ENCODE measurements at regions not wholly inside any gene's neighbourhood (a gene's known extent, or its start where the extent isn't known, plus 50 kb on each side); places are given as distances from the start of the nearest gene placed in this dataset.
A peak's percentile ranks its signal among the peaks of the same experiment; 100 is the strongest.

DNA sequence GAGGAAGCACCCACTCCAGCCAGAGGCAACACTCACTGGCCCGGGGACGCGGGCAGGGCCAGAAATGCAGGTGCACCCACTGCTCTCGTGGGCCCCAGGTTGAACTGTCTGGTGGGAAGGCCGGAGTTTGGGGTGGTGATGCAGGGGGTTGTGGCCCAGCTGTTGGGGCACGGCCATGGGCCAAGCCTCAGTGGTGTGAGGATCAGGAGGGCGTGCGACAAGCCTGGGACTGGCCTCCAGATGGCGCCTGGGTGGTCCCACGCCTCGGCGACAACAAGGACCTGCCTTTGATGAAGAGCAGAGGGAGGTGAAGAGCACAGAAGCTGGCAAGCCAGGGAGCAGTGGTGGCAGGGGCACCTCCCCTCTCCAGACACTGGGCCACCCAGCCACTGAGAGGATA, 240.8 kb downstream of the BRD1 start:
- H3K4me3 ChIP-seq = no peak overlapping the region
- in situ Hi-C loops (cut with MboI; ENCODE audit: low sequenced_read_pairs) = no loop called here
- peaks cover 4% of the 10 kb centered on the region for H3K36me3 ChIP-seq (replicated peaks)
- no peaks in the 10 kb centered on the region for H3K4me1 ChIP-seq
- H3K27me3 ChIP-seq (ENCODE audit: low read depth) = no peaks in the 10 kb centered on the region
- no peaks in the 10 kb centered on the region for H3K9me3 ChIP-seq
- DNase-seq (ENCODE audit: low spot score in 2 of 2) = no peak

- no peak for DNase-seq (ENCODE audit: low spot score in 2 of 2)
- in situ Hi-C loops (cut with MboI; ENCODE audit: low sequenced_read_pairs) = no loop called here
- peaks cover 4% of the 10 kb centered on the region for H3K36me3 ChIP-seq (replicated peaks)
These were observed 241.4 kb downstream of the BRD1 start for GRCh38 chr22:49586244-49586748.

DNA sequence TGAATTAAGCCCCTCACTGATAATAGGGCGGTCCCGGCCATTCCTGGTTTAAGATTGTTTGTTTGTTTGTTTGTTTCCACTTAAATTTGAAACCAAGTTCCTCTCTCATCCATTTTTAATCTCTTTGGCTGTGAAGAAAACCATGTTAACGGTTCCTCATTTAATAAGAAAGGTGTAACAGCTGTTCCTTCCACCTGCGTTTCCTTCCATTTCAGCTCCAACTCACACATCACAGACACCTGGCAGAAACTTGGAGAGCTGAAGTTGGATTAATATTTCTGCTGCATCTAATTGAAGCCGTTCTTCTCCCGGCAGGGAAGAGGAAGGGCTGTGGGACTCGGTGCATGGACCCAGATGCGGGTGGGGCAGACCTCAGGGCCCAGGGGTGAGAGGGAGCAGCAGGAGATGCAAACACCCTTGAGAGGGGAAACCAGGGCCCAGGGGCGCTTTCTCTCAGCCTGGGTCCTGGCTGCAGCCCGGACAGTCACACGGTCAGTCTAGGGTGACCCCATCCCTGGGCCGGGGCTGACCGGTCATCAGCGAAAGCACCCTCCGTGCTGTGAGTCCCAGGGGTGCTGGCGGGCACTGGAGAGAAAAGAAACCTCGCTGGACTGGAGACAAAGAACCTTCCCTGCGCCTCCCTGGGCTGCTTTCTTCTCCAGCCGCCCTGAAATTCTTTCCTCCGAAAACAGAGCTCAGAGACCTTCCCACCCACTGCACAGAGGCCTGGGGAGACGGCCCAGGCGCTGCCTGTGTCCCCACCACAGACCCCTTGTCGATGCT, 242.0 kb downstream of the BRD1 start:
- Histone ChIP-seq H3K4me1 (no peaks in the 10 kb centered on the region), H3K9me3 (no peaks in the 10 kb centered on the region), H3K27me3 (ENCODE audit: low read depth) (no peaks in the 10 kb centered on the region), H3K36me3 (replicated peaks) (peaks cover 4% of the 10 kb centered on the region), H3K4me3 (no peak overlapping the region)
- DNase-seq (ENCODE audit: low spot score in 2 of 2) = no peak
- in situ Hi-C loops (cut with MboI; ENCODE audit: low sequenced_read_pairs) = no loop called here

More at GRCh38 chr22:49586244-49586748, 241.4 kb downstream of the BRD1 start:
- Histone ChIP-seq H3K9me3 (no peaks in the 10 kb centered on the region), H3K4me1 (no peaks in the 10 kb centered on the region), H3K4me3 (no peak overlapping the region), H3K27me3 (ENCODE audit: low read depth) (no peaks in the 10 kb centered on the region)

DNA sequence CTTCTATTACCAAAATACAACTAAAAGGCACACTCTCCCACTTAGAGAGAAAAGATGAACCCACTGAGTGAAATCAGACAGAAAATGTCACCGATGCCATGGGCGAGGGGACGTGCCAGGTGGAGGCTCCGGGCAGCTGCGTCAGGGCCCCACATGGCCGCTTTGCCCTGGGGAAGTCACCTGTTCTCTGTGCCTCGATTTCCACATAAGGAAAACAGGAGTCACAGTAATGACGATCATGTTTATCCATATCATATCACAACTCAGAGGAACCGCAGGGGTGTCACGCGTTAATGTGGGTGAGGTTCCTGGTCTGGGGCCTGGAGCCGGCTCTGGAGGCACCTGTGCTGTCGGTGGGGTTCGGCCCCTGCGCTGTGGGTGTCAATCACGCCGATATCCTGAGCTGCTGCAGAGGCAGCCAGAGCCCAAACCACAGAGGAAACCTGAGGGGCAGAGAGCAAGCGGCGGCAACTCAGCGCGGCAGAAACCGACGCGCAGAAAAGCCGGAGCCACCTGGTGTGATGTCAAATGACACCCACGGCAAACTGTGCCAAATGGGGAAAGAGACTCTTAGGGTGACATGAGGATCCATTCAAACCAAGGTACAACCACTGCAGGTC, 243.7 kb downstream of the BRD1 start:
- H3K36me3 ChIP-seq (replicated peaks) = peaks cover 4% of the 10 kb centered on the region
- no peak for DNase-seq (ENCODE audit: low spot score in 2 of 2)
- in situ Hi-C loops (cut with MboI; ENCODE audit: low sequenced_read_pairs) = no loop called here

GRCh38 chr22:49583341-49583740, 244.3 kb downstream of the BRD1 start:
- peak in 1 of 2 experiments; percentile 3 for DNase-seq (ENCODE audit: low spot score in 2 of 2)
- H3K9me3 ChIP-seq = no peaks in the 10 kb centered on the region
- H3K4me1 ChIP-seq = no peaks in the 10 kb centered on the region
- in situ Hi-C loops (cut with MboI; ENCODE audit: low sequenced_read_pairs) = no loop called here
- peaks cover 7% of the 10 kb centered on the region for H3K36me3 ChIP-seq (replicated peaks)
- no peak overlapping the region for H3K4me3 ChIP-seq
- no peaks in the 10 kb centered on the region for H3K27me3 ChIP-seq (ENCODE audit: low read depth)

More for the DNA sequence above, 243.7 kb downstream of the BRD1 start:
- Histone ChIP-seq H3K9me3 (no peaks in the 10 kb centered on the region), H3K4me1 (no peaks in the 10 kb centered on the region), H3K27me3 (ENCODE audit: low read depth) (no peaks in the 10 kb centered on the region), H3K4me3 (no peak overlapping the region)

DNA sequence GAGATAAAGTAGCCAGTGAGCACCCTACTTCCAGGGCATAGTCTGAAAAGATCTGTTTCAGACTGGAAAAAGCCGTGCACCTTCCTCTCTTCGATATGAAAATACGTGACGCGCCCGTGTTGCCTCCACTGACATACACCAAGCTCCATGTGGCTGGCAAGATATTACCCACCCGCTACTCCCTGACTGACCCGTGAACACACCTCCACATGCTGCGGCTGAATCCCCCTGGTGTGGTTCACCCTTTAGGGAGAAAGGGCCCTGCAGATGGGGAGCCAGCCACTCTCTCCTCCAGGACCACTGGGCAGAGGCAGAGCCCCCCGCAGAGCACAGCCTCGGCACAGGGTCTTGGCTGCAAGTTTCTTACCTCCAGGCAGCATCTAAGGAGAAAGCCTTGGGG, 245.0 kb downstream of the BRD1 start:
- no peak overlapping the region for H3K4me3 ChIP-seq
- in situ Hi-C loops (cut with MboI; ENCODE audit: low sequenced_read_pairs) = no loop called here
- peak in 1 of 2 experiments; percentile 6 for DNase-seq (ENCODE audit: low spot score in 2 of 2)
- peaks cover 10% of the 10 kb centered on the region for H3K36me3 ChIP-seq (replicated peaks)
- H3K27me3 ChIP-seq (ENCODE audit: low read depth) = no peaks in the 10 kb centered on the region
- no peaks in the 10 kb centered on the region for H3K9me3 ChIP-seq
- no peaks in the 10 kb centered on the region for H3K4me1 ChIP-seq

GRCh38 chr22:49582181-49582580, 245.5 kb downstream of the BRD1 start:
- H3K4me1 ChIP-seq = no peaks in the 10 kb centered on the region
- in situ Hi-C loops (cut with MboI; ENCODE audit: low sequenced_read_pairs) = no loop called here
- peak in 1 of 2 experiments; percentile 24 for DNase-seq (ENCODE audit: low spot score in 2 of 2)
- H3K36me3 ChIP-seq (replicated peaks) = peaks cover 10% of the 10 kb centered on the region
- no peaks in the 10 kb centered on the region for H3K27me3 ChIP-seq (ENCODE audit: low read depth)
- H3K9me3 ChIP-seq = no peaks in the 10 kb centered on the region
- H3K4me3 ChIP-seq = no peak overlapping the region

DNA sequence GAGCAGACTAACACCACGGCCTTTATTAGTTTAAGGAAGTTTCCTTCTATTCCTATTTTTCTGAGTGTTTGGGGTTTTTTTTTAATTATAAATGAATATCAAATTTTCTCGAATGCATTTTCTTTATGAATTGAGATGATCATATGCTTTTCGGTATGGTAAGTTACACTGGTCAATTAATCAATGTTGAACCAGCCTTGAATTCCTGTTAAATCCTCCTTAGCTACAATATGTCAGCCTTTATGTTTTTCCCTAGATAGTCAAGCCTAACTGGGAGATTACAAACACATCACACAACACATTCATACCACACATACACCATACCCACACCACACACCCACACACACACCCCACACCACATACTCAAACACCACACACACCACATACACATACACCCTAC, 247.6 kb downstream of the BRD1 start:
- H3K36me3 ChIP-seq (replicated peaks) = peaks cover 6% of the 10 kb centered on the region
- no peak overlapping the region for H3K4me3 ChIP-seq
- H3K4me1 ChIP-seq = no peaks in the 10 kb centered on the region
- DNase-seq (ENCODE audit: low spot score in 2 of 2) = no peak
- no peaks in the 10 kb centered on the region for H3K9me3 ChIP-seq
- H3K27me3 ChIP-seq (ENCODE audit: low read depth) = no peaks in the 10 kb centered on the region
- in situ Hi-C loops (cut with MboI; ENCODE audit: low sequenced_read_pairs) = no loop called here

- Histone ChIP-seq H3K4me3 (no peak overlapping the region), H3K9me3 (no peaks in the 10 kb centered on the region), H3K27me3 (ENCODE audit: low read depth) (no peaks in the 10 kb centered on the region), H3K4me1 (no peaks in the 10 kb centered on the region), H3K36me3 (replicated peaks) (peaks cover 6% of the 10 kb centered on the region; the same call in 1 of the 2 replicates)
- in situ Hi-C loops (cut with MboI; ENCODE audit: low sequenced_read_pairs) = no loop called here
- peak in 1 of 2 experiments; percentile 5 for DNase-seq (ENCODE audit: low spot score in 2 of 2)
These were observed 250.3 kb downstream of the BRD1 start for GRCh38 chr22:49577168-49578060.

- Histone ChIP-seq H3K4me3 (no peak overlapping the region), H3K36me3 (replicated peaks) (peaks cover 6% of the 10 kb centered on the region; the same call in 1 of the 2 replicates), H3K4me1 (no peaks in the 10 kb centered on the region), H3K9me3 (no peaks in the 10 kb centered on the region), H3K27me3 (ENCODE audit: low read depth) (no peaks in the 10 kb centered on the region)
- DNase-seq (ENCODE audit: low spot score in 2 of 2) = peak in 1 of 2 experiments; percentile 5
- in situ Hi-C loops (cut with MboI; ENCODE audit: low sequenced_read_pairs) = no loop called here
These were observed 251.2 kb downstream of the BRD1 start for GRCh38 chr22:49576241-49577141.

DNA sequence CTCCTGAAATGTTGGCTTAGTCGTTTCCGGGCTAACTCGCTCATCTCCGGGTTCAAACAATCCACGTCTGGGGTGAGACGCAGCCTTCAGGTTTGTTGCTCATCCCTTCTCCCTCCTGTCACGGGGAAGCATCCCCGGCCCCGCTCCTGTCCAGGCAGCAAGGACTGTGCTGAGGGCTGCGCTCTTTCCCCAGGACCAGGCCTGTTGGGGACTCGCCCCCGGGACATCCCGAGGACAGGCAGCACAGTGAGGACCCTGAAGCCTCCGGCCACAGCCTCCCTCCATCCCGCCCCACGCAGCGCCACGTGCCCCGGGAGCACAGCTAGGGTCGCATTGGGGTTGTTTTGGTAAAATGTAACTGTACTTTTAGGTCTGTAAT, 252.0 kb downstream of the BRD1 start:
- H3K4me1 ChIP-seq = no peaks in the 10 kb centered on the region
- peaks cover 6% of the 10 kb centered on the region; the same call in 1 of the 2 replicates for H3K36me3 ChIP-seq (replicated peaks)
- peak in 1 of 2 experiments; percentile 5 for DNase-seq (ENCODE audit: low spot score in 2 of 2)
- H3K4me3 ChIP-seq = no peak overlapping the region
- H3K9me3 ChIP-seq = no peaks in the 10 kb centered on the region
- H3K27me3 ChIP-seq (ENCODE audit: low read depth) = no peaks in the 10 kb centered on the region
- in situ Hi-C loops (cut with MboI; ENCODE audit: low sequenced_read_pairs) = no loop called here

DNA sequence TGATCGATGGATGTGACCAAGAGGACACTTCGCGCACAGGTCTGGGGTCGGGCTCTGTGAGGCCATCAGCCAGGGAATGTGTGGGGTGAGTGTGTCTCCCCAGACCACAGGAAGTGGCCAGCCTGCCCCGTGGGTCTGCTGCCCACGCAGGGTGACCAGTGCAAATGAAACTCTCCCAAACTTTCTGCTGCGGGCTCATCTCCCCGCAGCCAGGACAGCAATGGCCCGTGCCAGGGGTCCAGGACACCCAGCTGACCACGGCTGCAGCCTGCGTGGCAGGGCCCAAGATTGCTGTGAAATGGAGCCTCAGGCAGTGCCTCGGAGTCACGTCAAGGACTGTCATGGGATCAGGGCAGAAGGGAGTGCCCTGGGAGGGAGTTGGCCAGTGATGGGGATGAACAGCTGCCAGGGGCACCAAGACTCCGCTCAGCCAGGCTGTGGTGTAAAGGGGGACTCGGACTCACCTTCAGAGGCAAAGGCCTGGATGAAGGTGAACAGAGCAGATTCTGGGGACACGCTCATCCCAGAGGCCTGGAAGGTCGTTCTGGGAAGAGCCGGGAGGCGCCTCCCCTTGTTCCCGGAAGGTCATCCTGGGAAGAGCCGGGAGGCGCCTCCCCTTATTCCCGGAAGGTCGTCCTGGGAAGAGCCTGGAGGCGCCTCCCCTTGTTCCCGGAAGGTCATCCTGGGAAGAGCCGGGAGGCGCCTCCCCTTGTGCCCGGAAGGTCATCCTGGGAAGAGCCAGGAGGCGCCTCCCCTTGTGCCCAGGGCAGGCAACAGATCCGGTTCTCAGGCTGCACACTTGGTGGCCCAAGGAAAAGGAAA, 252.6 kb downstream of the BRD1 start:
- DNase-seq (ENCODE audit: low spot score in 2 of 2) = peak in 1 of 2 experiments; percentile 3
- in situ Hi-C loops (cut with MboI; ENCODE audit: low sequenced_read_pairs) = no loop called here
- Histone ChIP-seq H3K4me1 (no peaks in the 10 kb centered on the region), H3K4me3 (no peak overlapping the region), H3K27me3 (ENCODE audit: low read depth) (no peaks in the 10 kb centered on the region), H3K9me3 (no peaks in the 10 kb centered on the region), H3K36me3 (replicated peaks) (peaks cover 6% of the 10 kb centered on the region; the same call in 1 of the 2 replicates)
